HuH-7.5 (cell line): ENCODE measurements at regions not wholly inside any gene's neighbourhood (a gene's known extent, or its start where the extent isn't known, plus 50 kb on each side); places are given as distances from the start of the nearest gene placed in this dataset.
A peak's percentile ranks its signal among the peaks of the same experiment; 100 is the strongest.
"Not testable (repeated sequence)": the region's sequence is repeated elsewhere in the genome, so short reads cannot be mapped to it uniquely, and the experiment has no call there.

ENCODE experiments used
- DNase-seq: peaks from one replicate; pipeline ENCODE4 v3.0.0; 2011; ENCODE audit warnings: low spot score

DNA sequence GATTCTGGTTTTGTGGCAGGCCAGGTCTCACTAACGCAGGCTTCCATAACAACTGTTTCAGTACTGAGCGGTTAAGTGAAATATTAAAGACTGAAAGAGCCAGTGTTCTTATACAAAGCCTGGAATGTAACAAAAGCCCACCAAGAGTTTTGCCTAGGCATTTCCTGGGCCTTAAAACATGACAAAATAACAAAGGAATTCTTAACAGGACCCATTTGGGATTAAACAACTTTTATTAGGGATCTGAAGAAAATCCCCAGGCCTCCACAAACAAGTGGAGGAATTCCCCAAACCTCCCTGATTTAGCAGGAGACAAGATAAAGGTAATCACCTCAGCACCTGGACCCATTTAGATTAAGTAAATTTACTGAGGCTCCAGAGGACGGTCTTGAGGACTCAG is 799.7 kb upstream of the SPRY2 start:
- DNase-seq = no peak

DNA sequence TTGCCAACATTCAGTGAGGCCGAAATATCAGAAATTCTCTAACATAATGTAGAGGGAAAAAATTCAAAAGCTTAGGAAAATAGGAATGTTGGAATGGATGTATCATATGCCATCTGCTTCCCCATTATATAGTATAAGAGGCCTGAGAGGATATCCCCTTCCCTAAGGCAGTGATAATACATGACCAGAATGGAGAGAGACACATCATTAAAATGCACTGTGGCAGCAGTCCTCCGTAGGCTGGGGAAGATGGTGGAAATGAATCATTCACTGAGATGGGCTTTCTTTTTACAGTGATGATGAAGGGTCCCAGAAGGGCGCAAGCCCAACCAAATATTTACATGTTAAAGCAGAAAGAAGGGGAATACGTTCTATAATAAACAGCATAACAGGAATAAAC is 799.1 kb upstream of the SPRY2 start:
- DNase-seq = no peak

DNA sequence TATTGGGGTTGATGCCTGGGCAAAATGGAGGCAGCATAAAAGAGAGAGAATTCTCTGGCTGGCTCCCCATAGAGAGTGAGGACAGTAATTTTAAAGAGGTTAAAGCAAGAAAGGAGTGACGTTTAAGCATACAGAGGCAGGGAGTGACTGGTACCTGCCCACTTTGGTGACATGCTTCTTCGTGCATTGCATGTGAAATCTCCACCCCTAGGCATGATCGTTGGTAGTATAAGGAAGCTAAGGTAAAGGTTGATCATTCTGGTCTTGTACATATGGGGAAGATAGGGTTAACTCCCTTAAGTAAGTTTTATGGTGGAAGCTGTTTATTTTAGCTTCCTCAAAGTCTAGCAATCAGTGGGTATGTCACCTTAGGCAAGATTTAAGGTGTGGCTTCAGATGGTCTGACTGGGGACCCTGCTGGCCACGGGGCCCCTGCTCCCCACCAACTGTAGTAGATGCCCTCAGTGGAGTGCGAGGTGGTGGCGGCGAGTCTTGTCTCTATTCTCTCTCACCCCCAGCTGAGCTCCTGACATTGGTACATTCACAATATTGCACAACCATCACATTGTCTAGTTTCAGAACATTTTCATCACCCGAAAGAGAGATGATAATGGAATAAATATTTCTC is 797.5 kb upstream of the SPRY2 start:
- no peak for DNase-seq

DNA sequence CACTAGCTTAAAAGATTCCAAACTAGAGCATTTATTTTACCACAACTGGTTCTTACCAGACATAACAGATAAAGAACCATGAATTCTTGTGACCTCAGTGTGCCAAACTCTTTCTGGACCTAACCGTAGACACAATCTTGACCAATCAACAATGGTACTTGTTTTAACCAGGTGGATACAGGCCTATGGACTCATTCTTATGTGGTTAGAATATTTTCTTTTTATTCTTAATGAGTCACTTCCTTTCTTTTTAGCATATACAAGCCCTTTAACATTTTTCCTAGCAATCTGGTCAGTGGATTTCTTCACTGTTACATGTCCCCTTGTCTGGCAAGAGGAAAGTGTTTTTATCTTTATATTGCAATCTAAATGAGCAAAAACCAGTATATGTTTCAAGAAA is 792.1 kb upstream of the SPRY2 start:
- no peak for DNase-seq

DNA sequence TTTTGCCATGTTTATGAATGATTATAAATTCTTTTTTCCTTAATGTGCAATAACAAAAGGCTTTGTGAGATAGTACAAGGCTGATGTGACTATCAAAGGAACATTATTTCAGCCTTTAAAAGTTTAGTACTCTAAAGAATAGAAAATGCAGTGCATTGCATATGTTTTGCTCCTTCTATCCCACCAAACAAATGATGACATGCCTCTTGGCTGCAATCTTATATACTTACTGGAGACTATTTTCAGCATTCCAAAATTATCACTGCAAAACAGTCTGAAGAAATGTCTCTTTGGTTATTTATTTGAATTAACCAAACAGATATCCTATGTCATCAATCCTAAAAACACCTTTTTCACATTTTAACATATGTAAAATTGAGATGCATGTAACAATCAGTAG is 776.5 kb upstream of the SPRY2 start:
- DNase-seq = no peak

DNA sequence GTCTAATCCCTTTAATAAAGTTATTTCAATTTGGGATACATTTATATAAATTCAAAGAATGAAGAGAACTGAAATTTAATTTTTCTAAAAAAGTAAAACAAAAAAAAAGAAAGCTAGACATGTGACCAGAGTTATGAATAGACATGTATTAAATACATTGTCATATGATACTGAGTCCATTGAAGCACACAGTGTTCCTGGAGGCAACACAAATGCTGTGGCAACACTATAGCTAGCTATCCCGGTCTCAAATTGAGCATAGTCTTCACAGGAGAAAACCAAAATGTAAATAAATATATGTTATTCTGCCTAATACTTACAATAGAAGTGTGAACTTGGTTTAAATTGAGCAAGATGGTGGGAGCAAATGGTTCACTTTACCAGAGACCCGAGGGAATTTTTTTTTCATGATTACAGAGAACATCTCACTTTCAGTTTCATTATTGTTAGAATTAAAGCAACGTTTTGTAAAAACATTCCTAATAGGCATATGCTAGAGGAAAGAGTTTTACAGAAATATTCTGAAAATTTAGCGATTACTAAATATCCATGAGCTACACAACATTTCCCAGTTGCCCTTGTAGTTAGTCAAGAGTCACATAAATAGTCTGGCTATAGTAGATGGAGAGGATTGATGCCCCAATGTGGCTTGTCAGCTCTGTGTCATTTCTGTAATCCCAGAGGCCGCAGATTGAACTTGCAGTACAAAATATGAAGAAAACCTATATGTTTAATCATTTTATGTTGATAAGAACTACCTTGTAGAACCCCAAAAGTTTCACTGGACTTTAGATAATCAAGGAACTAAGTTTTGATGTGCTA is 775.7 kb upstream of the SPRY2 start:
- no peak for DNase-seq

DNA sequence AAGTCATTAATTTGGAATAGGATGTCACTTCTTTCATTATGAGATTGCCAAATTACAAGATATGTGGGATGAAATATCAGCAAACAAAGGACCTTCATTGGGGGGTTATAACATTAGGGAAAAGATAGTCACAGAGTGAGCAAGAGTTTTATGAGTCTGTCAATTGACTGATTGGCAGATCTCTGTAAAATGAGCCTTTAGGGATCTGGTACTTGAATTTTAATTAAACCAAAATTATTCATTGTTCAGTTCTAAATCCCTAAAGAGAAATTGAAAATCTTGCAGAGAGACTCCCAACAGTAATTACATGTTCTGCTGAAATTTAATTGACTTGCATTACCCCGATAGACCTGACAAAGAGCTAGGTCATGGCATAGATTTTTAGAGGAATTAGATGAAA is 768.1 kb upstream of the SPRY2 start:
- DNase-seq = no peak

DNA sequence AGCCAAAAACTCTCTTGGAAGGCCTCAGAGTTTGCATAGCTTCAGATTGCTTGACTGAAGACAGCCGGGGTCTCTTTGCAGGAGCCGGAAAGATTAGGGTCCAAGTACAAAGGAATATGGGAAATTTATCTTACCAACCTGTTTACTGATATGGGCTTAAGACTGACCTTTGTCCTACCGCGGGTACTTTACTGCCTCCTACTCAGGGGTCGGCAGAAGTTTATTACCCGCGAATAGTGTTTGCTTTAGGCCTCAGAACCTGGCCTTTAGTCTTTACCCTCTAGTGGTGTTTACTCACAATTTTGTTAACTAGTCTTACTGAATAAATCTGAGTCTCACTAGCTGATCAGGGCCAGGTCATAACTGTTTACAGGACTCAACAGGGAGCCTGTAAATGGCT is 765.4 kb upstream of the SPRY2 start:
- peak; percentile 22 for DNase-seq

DNA sequence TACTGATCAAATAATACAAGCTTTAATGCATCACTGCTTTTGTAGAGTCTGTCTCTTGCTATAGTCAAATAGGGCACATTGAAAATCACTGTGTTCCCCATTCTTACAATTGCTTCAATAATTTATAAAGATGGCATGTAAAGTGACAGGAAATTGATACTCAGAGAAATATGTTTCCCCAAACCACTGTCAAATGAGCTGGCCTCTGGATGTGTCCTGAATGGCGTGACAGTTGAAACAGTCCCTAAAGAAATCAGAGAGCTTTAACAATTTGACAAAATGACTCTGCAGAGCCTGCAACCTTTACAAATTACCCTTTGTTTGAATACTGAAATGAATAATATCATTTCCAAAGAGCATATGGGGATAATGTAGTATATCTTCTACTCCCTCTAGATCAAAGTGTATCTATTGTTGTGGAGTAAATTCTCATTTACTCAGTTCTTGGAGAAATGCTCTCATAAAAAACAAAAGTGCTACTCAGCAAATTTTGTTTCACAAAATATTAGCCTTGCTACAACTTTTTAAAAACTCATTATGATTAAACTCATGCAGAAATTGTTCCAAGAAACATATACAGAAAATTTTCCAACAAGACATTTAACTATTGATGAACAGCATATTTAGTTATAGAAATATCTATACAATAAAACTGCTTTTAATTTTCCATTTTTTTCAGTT is 763.2 kb upstream of the SPRY2 start:
- no peak for DNase-seq

DNA sequence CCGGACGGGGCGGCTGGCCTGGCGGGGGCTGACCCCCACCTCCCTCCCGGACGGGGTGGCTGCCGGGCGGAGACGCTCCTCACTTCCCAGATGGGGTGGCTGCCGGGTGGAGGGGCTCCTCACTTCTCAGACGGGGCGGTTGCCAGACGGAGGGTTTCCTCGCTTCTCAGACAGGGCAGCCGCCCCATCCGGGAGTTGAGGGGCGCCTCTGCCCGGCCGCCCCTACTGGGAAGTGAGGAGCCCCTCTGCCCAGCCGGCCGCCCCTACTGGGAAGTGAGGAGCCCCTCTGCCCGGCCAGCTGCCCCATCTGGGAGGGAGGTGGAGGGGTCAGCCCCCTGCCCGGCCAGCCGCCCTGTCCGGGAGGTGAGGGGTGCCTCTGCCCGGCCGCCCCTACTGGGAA is 761.1 kb upstream of the SPRY2 start:
- DNase-seq = not testable (repeated sequence)

DNA sequence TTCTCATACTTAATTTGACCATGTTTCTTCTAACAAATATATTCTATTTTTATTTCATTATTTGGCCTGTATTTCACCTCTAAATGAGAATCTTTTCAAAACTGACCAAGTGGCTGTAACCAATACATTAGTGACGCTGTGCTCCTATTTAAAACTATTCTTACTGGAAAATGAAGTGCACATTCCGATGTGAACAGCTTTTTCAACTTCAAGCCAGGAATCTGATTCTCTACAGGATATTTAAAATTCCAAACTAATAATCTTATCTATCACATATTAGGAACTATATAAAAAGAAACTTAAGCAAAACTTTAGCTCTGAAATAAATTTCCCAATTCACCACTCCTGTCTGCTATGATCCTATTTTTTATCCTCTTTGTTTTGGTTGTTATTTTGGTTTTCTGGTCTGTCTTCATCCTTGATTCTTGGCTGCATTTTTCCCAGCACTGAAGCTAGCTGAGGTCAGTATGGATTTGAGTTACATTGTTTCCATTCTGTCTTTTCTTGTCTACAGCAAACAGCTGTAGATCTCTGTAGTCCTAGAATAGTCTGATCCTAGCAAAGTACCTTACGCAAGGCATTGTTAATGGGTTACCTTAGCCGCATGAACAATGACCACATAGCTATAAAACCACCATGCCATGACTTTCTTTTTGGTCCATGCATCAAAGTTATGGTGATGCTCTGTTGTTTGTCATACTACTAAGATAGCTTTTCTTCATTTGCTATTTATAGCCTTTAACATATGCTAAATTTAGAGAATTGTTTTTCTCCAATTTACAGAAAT is 748.6 kb upstream of the SPRY2 start:
- no peak for DNase-seq

DNA sequence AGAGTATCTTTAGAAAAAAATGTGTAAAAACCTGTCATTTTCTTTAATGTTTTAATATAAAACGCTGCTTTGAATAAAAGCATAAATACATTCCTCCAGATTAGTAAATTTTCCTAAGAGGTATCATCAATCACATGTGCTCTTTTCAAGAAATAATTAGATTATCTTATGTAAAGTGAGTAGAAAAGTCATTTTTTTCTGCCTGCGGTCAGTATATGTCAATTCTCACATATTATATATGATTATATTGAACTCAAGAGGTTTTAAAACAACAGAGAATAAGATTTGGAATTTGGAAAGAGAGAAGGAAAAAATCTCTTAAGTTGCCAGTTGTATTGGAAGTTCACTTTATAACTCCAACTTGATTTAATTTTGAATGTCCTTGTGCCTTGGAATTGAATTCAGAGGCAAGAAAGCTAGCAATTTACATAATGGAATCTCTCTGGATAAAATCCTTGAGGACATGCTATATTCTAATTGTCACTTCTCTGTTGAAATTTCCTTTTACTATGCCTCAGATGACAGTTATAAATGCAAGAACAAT is 740.1 kb upstream of the SPRY2 start:
- DNase-seq = no peak

DNA sequence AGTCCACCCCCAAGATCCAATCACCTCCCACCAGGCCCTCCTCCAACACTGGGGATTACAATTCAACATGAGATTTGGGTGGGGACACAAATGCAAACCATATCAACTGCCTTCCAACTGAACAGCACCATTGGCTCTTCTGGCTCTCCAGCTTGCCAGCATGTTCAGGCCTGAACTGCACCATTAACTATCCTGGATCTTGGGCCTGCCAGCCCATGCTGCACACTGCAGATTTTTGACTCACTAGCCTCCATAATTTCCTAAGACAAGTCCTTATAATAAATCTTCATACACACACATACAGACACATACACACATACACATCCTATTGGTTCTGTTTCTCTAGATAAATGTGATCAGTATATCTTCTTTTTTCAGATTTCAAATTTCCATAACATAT is 737.1 kb upstream of the SPRY2 start:
- no peak for DNase-seq

DNA sequence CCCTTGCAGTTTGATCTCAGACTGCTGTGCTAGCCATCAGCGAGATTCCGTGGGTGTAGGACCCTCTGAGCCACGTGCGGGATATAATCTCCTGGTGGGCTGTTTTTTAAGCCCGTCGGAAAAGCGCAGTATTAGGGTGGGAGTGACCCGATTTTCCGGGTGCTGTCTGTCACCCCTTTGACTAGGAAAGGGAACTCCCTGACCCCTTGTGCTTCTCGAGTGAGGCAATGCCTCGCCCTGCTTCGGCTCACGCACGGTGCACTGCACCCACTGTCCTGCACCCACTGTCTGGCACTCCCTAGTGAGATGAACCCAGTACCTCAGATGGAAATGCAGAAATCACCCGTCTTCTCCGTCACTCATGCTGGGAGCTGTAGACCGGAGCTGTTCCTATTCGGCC is 728.9 kb upstream of the SPRY2 start:
- not testable (repeated sequence) for DNase-seq

DNA sequence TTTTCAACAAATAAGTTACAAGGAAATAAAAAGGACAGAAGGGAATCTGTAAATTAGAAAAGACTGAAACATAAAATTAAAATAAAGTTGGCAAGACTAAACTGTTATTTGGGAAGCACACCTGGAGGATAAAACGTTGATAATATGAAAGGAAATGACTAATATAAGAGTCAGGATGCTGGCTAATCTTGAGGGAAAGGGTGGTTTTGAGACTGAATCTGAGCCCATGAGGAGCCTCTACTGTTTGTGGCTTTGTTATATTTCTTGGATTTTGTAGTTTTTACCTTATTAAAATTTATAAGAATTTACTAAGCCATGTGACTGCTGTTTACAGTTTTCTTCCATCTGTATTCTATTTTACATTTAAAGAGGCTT is 718.0 kb upstream of the SPRY2 start:
- no peak for DNase-seq

DNA sequence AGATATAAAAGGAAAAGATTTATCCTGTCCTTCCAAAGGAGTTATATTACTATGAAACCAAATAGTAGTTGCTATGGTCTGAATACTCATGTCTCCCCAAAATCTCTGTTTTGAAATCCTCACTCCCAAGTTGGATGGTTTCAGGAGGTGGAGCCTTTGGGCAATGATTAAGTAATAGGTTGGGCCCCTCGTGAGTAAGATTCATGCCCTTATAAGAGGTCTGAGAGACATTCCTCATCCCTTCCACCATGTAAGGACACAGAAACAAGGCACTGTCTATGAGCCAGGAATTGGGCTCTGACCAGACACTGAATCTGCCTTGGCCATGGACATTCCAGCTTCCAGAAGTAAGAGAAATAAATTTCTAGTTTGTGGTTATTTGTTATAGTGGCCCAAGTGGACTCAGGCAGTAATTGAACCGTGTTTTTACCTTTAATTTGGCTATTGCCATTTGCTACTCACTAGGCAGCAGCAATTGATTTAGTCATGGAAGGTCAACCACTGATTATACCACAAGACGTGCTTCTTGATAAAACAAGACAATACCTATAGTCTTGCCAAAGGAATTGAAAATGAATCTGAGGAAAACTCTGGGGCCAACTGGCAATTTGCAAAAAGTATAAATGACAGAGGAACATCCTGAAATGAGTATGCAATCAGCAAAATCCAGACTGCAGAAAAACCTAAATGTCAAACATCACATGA is 717.4 kb upstream of the SPRY2 start:
- DNase-seq = no peak

DNA sequence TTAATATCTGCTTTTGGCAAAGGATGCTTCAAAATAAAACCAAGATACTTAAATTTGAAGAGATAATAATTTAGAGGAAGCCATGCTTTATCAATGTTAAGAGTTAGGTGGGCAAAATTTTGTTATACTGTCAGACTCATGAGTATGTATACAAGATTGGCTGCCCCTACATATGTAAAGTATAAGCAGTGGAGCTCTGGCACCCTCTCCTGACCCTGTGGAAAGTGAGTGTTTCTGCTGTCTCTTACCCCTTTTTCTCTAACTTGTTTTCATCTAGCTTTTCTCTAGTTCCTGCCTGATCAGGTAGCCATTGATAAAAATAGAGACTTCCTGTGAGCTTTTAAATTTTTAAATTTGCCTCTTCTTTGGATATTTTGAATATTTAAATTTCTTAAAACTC is 710.9 kb upstream of the SPRY2 start:
- no peak for DNase-seq

DNA sequence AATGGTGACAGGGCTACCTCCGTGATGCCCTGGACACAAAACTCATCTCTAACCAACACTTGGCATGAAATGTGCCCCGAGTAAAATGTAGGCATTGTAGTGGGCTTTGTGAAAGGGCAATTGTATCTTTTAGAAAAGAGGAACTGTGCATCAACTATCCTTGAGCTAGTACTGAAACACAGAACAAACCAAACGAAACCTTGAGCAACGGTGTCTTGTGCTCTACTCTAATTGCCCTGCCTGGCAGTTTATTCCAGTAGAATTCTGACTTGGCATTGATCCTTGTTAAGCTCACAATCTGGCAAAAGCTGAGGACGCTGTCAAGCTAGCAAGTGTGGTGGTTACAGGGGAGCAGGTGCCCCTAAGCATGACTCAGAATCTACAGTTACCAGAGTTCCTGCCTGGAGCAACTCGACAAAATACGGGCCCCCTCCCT is 707.1 kb upstream of the SPRY2 start:
- DNase-seq = no peak

DNA sequence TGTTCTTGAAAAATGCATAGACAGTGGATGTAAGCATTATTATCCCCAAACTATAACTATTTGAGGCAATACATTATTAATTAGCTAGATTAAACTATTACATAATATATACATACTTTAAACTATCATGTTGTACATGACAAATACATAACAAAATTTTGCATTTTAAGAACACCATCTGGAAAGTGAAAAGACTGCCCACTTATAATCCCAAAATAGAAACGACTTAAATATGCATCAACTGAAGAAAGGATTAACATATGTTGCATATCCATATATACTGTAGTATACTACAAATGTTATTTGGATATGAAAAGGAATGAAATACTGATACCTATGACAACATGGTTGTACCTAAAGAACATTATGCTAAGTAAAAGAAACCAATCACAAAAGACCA is 700.8 kb upstream of the SPRY2 start:
- DNase-seq = no peak

DNA sequence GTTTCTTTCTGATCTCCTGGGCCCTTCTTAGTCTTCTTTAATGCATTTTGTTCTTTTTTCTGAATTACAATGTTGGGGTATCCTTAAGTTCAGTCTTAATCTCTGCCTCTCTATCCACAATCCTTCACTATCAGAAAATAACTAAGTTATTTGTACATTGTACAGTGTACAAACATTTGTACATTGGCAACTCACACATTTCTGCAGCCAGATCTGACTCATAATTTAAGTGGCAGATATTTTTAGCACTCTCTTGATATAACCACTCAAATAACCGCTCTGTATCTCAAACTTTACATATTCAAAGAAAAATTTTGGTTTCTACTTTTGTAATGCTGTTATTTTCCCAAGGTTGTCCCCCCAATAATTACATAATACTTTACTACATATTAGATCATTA is 691.1 kb upstream of the SPRY2 start:
- no peak for DNase-seq

DNA sequence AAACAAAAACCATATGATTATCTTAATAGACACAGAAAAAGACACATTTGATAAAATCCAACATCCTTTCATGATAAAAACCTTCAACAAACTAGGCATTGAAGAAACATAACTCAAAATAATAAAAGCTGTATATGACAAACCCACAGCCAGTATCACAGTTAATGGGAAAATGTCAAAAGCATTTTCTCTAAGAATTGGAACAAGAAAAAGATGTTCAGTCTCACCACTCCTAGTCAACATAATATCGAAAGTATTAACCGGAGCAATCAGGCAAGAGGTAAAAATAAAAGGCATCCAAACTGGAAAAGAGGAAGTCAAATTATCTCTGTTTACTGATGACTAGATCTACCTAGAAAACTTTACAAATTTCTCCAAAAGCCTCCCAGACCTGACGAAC is 684.2 kb upstream of the SPRY2 start:
- no peak for DNase-seq
